HEK293 (cell line): ENCODE measurements at regions not wholly inside any gene's neighbourhood (a gene's known extent, or its start where the extent isn't known, plus 50 kb on each side); places are given as distances from the start of the nearest gene placed in this dataset.

Experiments used
- SCRT2 ChIP-seq: fragments of 450-650 bp; formaldehyde crosslinking; IDR thresholded peaks from 2 replicates; pipeline ENCODE4 v1.5.1; 2016; ENCODE audit warnings: missing biosample characterization, missing genetic modification characterization
- YY2 ChIP-seq: fragments of 450-650 bp; formaldehyde crosslinking; IDR thresholded peaks from 2 replicates; pipeline ENCODE4 v1.5.1; 2016; ENCODE audit warnings: missing biosample characterization, missing genetic modification characterization
- ZFP41 ChIP-seq: fragments of 450-650 bp; formaldehyde crosslinking; IDR thresholded peaks from 2 replicates; pipeline ENCODE4 v1.5.1; 2016; ENCODE audit warnings: missing biosample characterization, missing genetic modification characterization, borderline replicate concordance
- ZNF274 ChIP-seq, 2 experiments: fragments of 200-500 bp in 1 of 2; fragments of 450-650 bp in 1 of 2; sonication (Bioruptor generic) in 1 of 2; formaldehyde crosslinking in 1 of 2; IDR thresholded peaks; 2 replicates each; pipeline versions ENCODE4 v1.5.1 to v1.6.1; 2014 to 2016; ENCODE audit warnings: borderline replicate concordance in 1 of 2, inconsistent platforms in 1 of 2, low read length in 1 of 2, missing biosample characterization in 1 of 2, missing genetic modification characterization in 1 of 2
- ZNF350 ChIP-seq: fragments of 450-650 bp; formaldehyde crosslinking; IDR thresholded peaks from 2 replicates; pipeline ENCODE4 v1.5.0; 2017; ENCODE audit warnings: missing biosample characterization, mild to moderate bottlenecking, missing genetic modification characterization
- ZNF423 ChIP-seq: fragments of 450-650 bp; formaldehyde crosslinking; IDR thresholded peaks from 2 replicates; pipeline ENCODE4 v1.5.1; 2016; ENCODE audit warnings: missing biosample characterization, missing genetic modification characterization
- ZNF664 ChIP-seq: fragments of 450-650 bp; formaldehyde crosslinking; IDR thresholded peaks from 2 replicates; pipeline ENCODE4 v1.5.1; 2016; ENCODE audit warnings: missing biosample characterization, missing genetic modification characterization
- TF ChIP-seq, protein P1 (sequence below): fragments of 450-650 bp; formaldehyde crosslinking; IDR thresholded peaks from 2 replicates; pipeline ENCODE4 v1.5.1; 2016; ENCODE audit warnings: missing biosample characterization, missing genetic modification characterization

DNA sequence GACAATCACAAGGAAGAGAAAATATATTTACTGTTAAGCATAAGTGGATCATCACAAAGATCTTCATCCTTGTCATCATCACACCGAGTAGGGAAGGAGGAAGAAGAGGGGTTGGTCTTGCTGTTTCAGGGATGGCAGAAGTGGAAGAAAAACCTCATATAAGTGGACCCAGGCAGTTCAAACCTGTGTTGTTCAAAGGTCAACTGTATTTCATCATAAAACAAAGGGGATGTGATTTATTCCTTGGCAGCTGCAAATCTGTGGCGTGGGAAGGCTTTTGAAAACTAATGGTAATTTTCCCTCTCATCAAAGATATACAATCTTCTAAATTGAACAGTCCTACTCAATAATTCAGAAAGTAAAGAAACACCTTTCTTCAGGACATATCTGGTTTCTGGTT lies 129.9 kb upstream of the ABI3BP start:
- TF ChIP-seq, protein P1, sequence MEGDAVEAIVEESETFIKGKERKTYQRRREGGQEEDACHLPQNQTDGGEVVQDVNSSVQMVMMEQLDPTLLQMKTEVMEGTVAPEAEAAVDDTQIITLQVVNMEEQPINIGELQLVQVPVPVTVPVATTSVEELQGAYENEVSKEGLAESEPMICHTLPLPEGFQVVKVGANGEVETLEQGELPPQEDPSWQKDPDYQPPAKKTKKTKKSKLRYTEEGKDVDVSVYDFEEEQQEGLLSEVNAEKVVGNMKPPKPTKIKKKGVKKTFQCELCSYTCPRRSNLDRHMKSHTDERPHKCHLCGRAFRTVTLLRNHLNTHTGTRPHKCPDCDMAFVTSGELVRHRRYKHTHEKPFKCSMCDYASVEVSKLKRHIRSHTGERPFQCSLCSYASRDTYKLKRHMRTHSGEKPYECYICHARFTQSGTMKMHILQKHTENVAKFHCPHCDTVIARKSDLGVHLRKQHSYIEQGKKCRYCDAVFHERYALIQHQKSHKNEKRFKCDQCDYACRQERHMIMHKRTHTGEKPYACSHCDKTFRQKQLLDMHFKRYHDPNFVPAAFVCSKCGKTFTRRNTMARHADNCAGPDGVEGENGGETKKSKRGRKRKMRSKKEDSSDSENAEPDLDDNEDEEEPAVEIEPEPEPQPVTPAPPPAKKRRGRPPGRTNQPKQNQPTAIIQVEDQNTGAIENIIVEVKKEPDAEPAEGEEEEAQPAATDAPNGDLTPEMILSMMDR (tag by site-specific recombination): no peak
- TF ChIP-seq YY2 (tag by site-specific recombination) (no peak), ZNF350 (no peak), ZNF274 (IDR thresholded peaks at IDR 0.05; ENCODE audit: low read length) (no peak), ZNF274 (tag by site-specific recombination; IDR thresholded peaks at IDR 0.05; ENCODE audit: borderline replicate concordance) (no peak), ZNF664 (tag by site-specific recombination) (no peak), ZFP41 (tag by site-specific recombination) (no peak), ZNF423 (tag by site-specific recombination) (no peak), SCRT2 (tag by site-specific recombination) (no peak)
